Body of pancreas (tissue), 4 donors: ENCODE measurements at regions not wholly inside any gene's neighbourhood (a gene's known extent, or its start where the extent isn't known, plus 50 kb on each side); places are given as distances from the start of the nearest gene placed in this dataset.

Source experiments
- ATAC-seq: fragments of 150-250 bp; one replicate; pipeline ENCODE4 v1.9.1; 2016
- DNase-seq, 4 donors: peaks; one replicate each; pipeline ENCODE4 v3.0.0-alpha.2; 2019
- H3K27ac ChIP-seq, 4 donors: fragments of 200-600 bp; sonication (generic); 1 replicate in 3 of 4; 2 replicates in 1 of 4; pipeline versions ENCODE4 v1.5.1 to v1.6.1; 2016 to 2019; ENCODE audit warnings: mild to moderate bottlenecking in 1 of 4, mixed read lengths in 1 of 4, moderate library complexity in 1 of 4
- H3K27me3 ChIP-seq, 2 donors: fragments of 200-600 bp; sonication (generic); one replicate each; pipeline ENCODE4 v1.6.0; 2016; ENCODE audit warnings: mild to moderate bottlenecking in 1 of 2
- H3K36me3 ChIP-seq, 2 donors: fragments of 200-600 bp; sonication (generic); replicated peaks in 1 of 2; 2 replicates each; pipeline ENCODE4 v1.5.1; 2016; ENCODE audit warnings: low read depth in 2 of 2; ENCODE audit not compliant: insufficient read depth in 1 of 2
- H3K4me1 ChIP-seq: fragments of 200-600 bp; sonication (generic); one replicate; pipeline ENCODE4 v1.6.0; 2016
- H3K4me3 ChIP-seq, 2 donors: fragments of 200-600 bp; sonication (generic); 1 replicate in 1 of 2; 2 replicates in 1 of 2; pipeline ENCODE4 v1.5.1; 2016 to 2019
- H3K9me3 ChIP-seq, 3 donors: fragments of 200-600 bp; sonication (generic); 1 replicate in 2 of 3; 2 replicates in 1 of 3; pipeline ENCODE4 v1.5.1; 2016
- POLR2A ChIP-seq, 3 donors: fragments of 450-650 bp; IDR thresholded peaks; one replicate each; pipeline ENCODE4 v1.6.1; 2016; ENCODE audit warnings: antibody characterized with exemption in 3 of 3, mild to moderate bottlenecking in 2 of 3
- WGBS, 2 donors: methylation state at CpG; one replicate each; pipeline ENCODE4 v1.1.5; 2017; 5-methylcytosine and 5-hydroxymethylcytosine counted together
- intact Hi-C: fragments of 100-400 bp; cut with DNase I; formaldehyde crosslinking; loops from one replicate; pipeline ENCODE4 v1.15.1; 2023
- TF ChIP-seq, protein P1 (sequence below), 7 experiments: fragments of 450-650 bp in 4 of 7; fragments of 200-600 bp in 3 of 7; sonication (generic) in 3 of 7; IDR thresholded peaks; one replicate each; pipeline ENCODE4 v1.5.1; 2016 to 2019; ENCODE audit warnings: antibody characterized with exemption in 7 of 7

- ATAC-seq (no peak), DNase-seq (no peak)
- Histone ChIP-seq H3K9me3 (peaks cover 0 to 4% (median 0%) of the 10 kb centered on the region in 3 donors), H3K27me3 (no peaks in the 10 kb centered on the region), H3K27ac (no peak overlapping the region), H3K36me3 (no peaks in the 10 kb centered on the region), H3K4me1 (no peaks in the 10 kb centered on the region), H3K4me3 (no peak overlapping the region)
- TF ChIP-seq, protein P1, sequence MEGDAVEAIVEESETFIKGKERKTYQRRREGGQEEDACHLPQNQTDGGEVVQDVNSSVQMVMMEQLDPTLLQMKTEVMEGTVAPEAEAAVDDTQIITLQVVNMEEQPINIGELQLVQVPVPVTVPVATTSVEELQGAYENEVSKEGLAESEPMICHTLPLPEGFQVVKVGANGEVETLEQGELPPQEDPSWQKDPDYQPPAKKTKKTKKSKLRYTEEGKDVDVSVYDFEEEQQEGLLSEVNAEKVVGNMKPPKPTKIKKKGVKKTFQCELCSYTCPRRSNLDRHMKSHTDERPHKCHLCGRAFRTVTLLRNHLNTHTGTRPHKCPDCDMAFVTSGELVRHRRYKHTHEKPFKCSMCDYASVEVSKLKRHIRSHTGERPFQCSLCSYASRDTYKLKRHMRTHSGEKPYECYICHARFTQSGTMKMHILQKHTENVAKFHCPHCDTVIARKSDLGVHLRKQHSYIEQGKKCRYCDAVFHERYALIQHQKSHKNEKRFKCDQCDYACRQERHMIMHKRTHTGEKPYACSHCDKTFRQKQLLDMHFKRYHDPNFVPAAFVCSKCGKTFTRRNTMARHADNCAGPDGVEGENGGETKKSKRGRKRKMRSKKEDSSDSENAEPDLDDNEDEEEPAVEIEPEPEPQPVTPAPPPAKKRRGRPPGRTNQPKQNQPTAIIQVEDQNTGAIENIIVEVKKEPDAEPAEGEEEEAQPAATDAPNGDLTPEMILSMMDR (IDR thresholded peaks at IDR 0.05) = no peak
- no peak for TF ChIP-seq POLR2A (IDR thresholded peaks at IDR 0.05)
- intact Hi-C loops = no loop called here
- WGBS, 2 donors = 85 to 93% methylated on average over 1 of the region's 1 CpG
Measured at GRCh38 chr1:81492628-81493027, 308.1 kb upstream of the ADGRL2 start.

DNA sequence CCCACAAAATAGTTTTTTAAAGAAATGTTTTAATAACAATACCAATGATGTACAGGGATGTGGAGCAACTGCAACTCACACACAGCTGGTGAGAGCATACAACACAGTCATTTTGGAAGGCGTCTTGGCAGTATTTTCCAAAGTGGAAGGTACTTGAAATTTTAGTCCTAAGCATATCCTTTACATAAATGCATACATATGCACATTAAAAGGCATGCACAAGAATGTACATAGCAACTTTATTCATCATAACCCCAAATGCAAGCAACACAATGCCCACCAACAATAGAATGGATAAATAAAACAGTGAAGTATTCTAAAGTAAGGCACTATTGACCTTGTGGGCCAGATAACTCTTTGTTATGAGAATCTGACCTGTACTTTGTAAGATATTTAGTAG lies 310.1 kb upstream of the ADGRL2 start:
- Histone ChIP-seq H3K4me3 (no peak overlapping the region), H3K4me1 (no peaks in the 10 kb centered on the region), H3K27me3 (no peaks in the 10 kb centered on the region), H3K9me3 (peaks cover 0 to 4% (median 0%) of the 10 kb centered on the region in 3 donors), H3K27ac (no peak overlapping the region), H3K36me3 (no peaks in the 10 kb centered on the region)
- TF ChIP-seq, protein P1 (IDR thresholded peaks at IDR 0.05) = no peak
- TF ChIP-seq POLR2A (IDR thresholded peaks at IDR 0.05) = no peak
- 88 to 92% methylated on average over 1 of the region's 1 CpG for WGBS, 2 donors
- no peak for ATAC-seq
- intact Hi-C loops = no loop called here
- DNase-seq = no peak

GRCh38 chr1:81489372-81489934 lies 311.3 kb upstream of the ADGRL2 start:
- H3K36me3 ChIP-seq = no peaks in the 10 kb centered on the region
- WGBS, 2 donors = 96 to 97% methylated on average over 1 of the region's 1 CpG
- intact Hi-C loops = no loop called here
- ATAC-seq (no peak), DNase-seq (no peak)
- no peak for TF ChIP-seq POLR2A (IDR thresholded peaks at IDR 0.05)
- no peaks in the 10 kb centered on the region for H3K27me3 ChIP-seq
- no peak overlapping the region for H3K27ac ChIP-seq
- no peak overlapping the region for H3K4me3 ChIP-seq
- H3K4me1 ChIP-seq = peaks cover 4% of the 10 kb centered on the region
- peaks cover 0 to 4% (median 0%) of the 10 kb centered on the region in 3 donors for H3K9me3 ChIP-seq

- DNase-seq (no peak), ATAC-seq (no peak)
- Histone ChIP-seq H3K4me3 (no peak overlapping the region), H3K36me3 (no peaks in the 10 kb centered on the region), H3K27ac (no peak overlapping the region), H3K27me3 (no peaks in the 10 kb centered on the region), H3K4me1 (peaks cover 8% of the 10 kb centered on the region), H3K9me3 (peaks cover 0 to under 1% (median 0%) of the 10 kb centered on the region in 3 donors)
- 29 to 44% methylated on average over 2 of the region's 2 CpGs for WGBS, 2 donors
- intact Hi-C loops = no loop called here
- TF ChIP-seq, protein P1 (IDR thresholded peaks at IDR 0.05) = no peak
- no peak for TF ChIP-seq POLR2A (IDR thresholded peaks at IDR 0.05)
Measured at GRCh38 chr1:81484284-81484683, 316.4 kb upstream of the ADGRL2 start.

DNA sequence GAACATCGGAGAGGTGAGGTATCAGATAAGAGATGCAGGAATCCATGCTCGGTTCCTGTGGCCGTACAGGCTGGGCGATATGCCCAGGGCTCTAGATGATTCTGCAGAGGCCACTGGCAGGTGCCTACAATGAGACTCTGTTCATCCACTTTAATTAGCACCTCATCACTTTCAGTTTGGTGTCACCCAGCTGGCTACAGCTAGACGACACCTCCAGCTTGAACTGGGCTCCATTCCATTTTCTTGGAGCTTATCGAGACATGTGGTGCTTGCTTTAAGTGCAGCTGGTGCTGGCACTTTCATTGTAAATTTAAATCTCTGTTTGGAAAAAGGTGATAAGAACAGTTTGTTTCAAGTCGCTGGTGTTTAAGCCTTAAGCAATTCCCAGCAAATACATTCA lies 322.5 kb upstream of the ADGRL2 start:
- intact Hi-C loops = no loop called here
- Histone ChIP-seq H3K4me1 (peaks cover 9% of the 10 kb centered on the region), H3K4me3 (no peak overlapping the region), H3K27me3 (no peaks in the 10 kb centered on the region), H3K36me3 (no peaks in the 10 kb centered on the region), H3K27ac (no peak overlapping the region), H3K9me3 (no peaks in the 10 kb centered on the region)
- TF ChIP-seq, protein P1 (IDR thresholded peaks at IDR 0.05) = no peak
- no peak for TF ChIP-seq POLR2A (IDR thresholded peaks at IDR 0.05)
- peak; percentile 23 to 64 (median 46) for DNase-seq
- 9 to 11% methylated on average over 7 of the region's 7 CpGs for WGBS, 2 donors
- ATAC-seq = peak; percentile 79
